ENCODE measurements at regions not wholly inside any gene's neighbourhood (a gene's known extent, or its start where the extent isn't known, plus 50 kb on each side); places are given as distances from the start of the nearest gene placed in this dataset.

- no peak for TF ChIP-seq RAD21 (IDR thresholded peaks at IDR 0.05; ENCODE audit: low read depth)
- TF ChIP-seq TAF1 (IDR thresholded peaks at IDR 0.05; ENCODE audit: low read depth) = no peak
- TF ChIP-seq REST (IDR thresholded peaks at IDR 0.05; ENCODE audit: low read depth) = no peak
- TF ChIP-seq CEBPB (IDR thresholded peaks at IDR 0.05) = no peak
- no peak for TF ChIP-seq USF1 (IDR thresholded peaks at IDR 0.05)
- no peak for TF ChIP-seq MAX (IDR thresholded peaks at IDR 0.05)
- no peak for TF ChIP-seq ZBTB7A (IDR thresholded peaks at IDR 0.05; ENCODE audit: low read depth)
- no peak for TF ChIP-seq EP300 (IDR thresholded peaks at IDR 0.05; ENCODE audit: borderline replicate concordance)
- TF ChIP-seq CREB1 (IDR thresholded peaks at IDR 0.05; ENCODE audit: low read depth) = no peak
- TF ChIP-seq EGR1 (IDR thresholded peaks at IDR 0.05) = no peak
- TF ChIP-seq TEAD4 (IDR thresholded peaks at IDR 0.05) = no peak
These were observed 165.8 kb upstream of the STK32A start for GRCh38 chr5:147068998-147069397.

Measured in Ishikawa (cell line).